Ammon's horn (tissue), 1 donor: ENCODE measurements at regions not wholly inside any gene's neighbourhood (a gene's known extent, or its start where the extent isn't known, plus 50 kb on each side); places are given as distances from the start of the nearest gene placed in this dataset.
"Not testable (repeated sequence)": the region's sequence is repeated elsewhere in the genome, so short reads cannot be mapped to it uniquely, and the experiment has no call there.

ENCODE experiments used
- DNase-seq: peaks from one replicate; pipeline ENCODE4 v3.0.0-alpha.2; 2016; ENCODE audit warnings: low spot score

- DNase-seq: no peak
Observed at GRCh38 chr10:130935897-130936550, 375.5 kb downstream of the TCERG1L start.

- DNase-seq: no peak
Observed at GRCh38 chr10:130936851-130937250, 374.7 kb downstream of the TCERG1L start.

DNA sequence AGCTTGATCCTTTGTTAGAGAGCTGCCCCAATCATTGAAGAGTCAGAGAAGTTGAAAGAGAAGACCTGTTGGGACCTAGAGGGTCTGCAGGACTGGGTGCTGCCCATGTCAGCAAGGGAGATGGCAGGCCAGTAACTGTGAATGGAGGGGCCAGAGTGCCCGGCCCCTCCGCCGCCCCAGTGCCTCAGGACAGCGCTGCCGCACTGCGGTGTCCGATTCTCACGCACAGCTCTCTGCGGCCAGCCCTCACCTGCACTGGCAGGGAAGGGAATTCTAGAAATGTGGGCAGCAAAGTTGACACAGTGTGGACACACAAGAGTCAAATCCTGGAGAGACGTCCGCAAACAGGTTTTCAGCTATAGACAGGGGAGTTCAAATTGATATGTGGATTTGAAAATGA lies 373.5 kb downstream of the TCERG1L start:
- no peak for DNase-seq

DNA sequence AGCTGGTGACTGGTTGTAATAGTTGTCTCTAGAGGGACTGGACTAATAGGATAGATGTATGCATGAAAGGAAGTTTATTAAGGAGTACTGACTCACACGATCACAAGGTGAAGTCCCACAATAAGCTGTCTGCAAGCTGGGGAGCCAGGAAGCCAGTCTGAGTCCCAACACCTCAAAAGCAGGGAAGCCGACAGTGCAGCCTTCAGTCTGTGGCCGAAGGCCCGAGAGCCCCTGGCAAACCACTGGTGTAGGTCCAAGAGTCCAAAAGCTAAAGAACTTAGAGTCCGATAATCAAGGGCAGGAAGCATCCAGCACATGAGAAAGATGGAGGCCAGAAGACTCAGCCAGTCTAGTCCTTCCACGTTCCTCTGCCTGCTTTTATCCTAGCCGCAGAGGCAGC lies 372.6 kb downstream of the TCERG1L start:
- not testable (repeated sequence) for DNase-seq

- no peak for DNase-seq
Observed at GRCh38 chr10:130941886-130942285, 369.6 kb downstream of the TCERG1L start.

GRCh38 chr10:130952086-130952485 lies 359.4 kb downstream of the TCERG1L start:
- DNase-seq: no peak

DNA sequence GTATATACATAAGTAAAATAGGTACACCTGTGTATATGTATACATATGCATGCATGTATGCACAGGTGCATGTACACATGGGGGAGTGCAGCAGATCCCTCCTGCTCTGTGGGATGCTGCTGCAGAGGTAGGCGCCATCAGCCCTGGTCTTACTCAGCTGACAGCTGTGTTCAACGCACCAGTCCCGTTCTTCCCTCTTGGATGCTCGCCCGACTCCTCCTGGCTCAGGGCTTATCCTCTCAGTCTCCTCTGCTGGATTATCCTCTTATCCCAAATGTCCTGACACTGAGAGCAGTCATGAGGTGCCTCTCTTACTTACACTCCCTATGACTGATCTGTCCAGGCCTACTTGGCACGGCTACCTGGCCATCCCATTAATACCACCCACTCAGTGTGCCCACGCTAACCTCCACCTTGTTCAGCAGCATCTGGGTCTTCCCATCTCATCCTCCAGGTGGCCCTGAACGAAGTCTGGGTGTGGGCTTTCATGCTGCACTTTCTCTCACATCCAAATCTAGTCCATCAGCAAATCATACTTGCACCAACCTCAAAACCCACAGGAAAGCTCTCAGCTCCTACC lies 357.1 kb downstream of the TCERG1L start:
- DNase-seq: no peak

DNA sequence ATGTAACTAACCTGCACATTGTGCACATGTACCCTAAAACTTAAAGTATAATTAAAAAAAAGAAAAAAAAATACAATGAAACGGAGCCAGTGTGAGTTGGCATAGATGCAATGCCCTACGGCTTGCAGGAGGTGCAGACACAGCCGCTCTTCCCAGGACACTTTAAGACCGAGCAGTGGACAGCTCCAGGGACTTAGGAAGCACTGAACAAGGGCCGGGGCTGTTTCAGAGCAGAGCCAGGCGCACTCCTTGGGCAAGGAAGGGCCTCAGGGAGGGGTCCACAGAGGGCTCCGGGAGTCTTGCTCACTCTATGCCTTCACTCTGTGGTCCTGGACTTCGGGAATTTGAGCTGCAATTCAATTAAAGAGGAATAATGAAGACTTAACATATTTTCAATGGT lies 355.3 kb downstream of the TCERG1L start:
- DNase-seq: no peak

DNA sequence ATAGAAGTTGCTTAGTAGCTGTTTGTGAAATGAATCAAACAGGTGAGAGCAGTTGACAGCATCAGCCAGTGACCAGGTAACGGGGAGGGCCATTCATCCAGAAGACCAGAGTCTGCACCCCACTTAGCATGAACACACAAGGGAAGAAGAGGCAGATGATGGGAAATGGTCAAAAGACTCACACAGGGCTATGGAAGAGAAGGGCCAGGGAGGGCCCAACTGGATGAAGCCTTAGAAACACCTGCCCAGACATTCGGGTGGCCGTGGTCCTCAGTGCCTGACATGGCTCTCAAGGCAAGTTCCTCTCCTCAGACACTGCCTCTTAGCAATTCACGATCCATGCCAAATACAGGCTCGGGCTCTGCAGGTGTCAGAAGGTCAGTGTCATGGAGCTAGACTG lies 354.1 kb downstream of the TCERG1L start:
- DNase-seq: no peak

DNA sequence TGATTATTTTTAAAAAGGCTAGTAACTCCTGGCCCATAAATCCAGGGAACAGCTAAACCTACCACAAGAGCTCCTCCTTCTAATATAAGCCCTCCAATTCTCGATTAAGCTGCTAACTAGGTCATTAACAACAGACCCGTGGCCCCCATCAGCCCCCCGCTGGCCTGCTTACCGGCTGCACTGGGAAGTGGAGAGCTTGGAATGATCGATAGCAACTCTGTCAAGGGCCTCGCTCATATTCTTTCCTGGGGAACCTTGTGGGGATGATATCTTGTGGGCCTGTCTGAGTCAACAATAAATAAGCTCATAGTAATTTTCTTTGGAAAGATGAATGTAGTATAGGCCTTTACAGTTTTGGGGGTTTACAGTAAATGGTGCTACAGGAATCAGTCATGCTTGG lies 353.5 kb downstream of the TCERG1L start:
- no peak for DNase-seq

DNA sequence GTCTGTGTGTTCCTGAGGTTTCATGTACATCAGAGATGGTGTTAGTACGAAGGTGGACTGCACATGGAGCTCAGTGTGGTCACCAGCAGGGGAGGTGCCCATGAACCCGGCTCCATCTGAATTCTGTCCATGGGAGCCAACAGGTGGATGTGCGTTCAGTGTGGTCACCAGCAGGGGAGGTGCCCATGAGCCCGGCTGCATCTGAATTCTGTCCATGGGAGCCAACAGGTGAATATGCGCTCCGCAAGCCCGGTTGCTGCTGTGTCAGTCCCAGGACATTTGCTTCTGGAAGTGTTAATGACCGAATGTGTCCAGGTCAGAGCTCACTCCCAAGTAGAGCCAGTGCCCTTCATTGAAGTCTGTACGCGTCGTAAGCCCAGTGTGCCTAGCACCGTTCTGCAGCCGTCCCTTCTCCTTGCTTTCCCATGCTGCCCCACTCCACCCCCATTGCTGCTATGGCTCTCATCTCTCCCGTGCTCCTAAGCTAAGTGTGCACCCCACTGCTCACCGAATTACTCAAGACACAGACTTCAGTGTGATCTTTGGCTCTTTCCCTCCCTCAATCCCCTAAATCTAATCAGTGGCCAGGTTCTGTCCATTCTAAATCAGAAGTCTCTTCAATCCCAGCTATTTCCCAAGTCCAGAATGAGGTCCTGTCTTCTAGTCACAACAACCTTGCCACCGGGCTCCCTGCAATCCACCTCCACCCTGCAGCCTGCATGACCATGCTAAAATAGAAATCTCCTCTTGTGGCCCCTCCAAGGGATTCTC lies 352.4 kb downstream of the TCERG1L start:
- DNase-seq: no peak

DNA sequence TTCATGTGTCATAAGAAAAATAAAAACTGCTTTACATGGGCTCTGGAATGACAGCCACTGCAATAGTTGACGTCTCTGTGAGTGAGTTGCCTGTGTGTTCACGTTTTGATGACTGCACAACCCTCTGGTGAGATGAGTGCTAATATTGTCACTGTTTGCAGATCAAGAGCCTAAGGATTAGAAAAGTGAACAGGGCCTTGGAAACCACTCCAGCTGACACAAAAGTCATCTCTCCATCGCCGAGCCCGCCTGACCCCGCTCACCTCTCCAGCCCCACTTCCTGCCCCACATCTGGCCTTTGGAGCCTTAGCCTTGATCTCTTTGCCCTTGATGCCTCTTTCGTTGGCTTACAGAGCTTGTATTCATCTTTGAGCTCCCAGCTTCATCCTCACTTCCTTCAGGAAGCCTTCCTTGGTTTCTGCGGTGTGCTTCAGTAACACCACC lies 351.7 kb downstream of the TCERG1L start:
- no peak for DNase-seq

GRCh38 chr10:130960531-130960930 lies 351.0 kb downstream of the TCERG1L start:
- no peak for DNase-seq

DNA sequence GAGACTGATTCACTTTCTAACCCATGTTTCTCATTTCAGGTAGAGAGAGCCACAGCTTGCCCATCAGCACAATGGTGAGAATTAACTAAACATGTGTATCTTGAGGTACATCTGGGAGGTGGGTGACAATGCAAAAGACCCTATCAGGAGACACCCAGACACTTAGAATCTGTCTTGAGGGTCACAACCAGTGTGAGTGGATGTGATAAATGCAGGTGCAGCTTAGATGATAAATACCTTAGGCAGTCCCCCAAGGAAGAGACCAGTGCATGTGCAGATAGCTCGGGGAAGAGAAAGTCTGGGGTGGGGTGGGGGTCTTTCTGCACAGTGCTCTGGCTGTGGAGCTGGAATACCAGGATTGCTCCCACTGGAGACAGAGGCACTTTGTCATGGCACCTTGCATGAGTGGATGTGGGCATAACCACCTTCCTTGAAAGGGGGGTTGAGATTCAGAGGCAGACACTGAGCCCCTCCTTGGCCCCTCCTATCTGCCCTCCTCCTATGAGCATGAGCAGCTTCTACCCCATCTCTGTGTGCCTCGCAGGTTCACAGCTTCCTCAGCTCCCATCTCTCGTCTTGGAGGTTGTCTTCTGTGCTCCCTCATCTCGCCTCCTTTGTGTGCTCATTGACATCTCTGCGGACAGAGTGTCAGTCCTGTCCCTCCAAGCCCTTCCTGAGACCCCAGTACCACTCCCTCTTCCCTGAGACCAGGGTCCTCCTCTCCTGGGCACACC lies 349.8 kb downstream of the TCERG1L start:
- DNase-seq: no peak

GRCh38 chr10:130962240-130963051 lies 349.1 kb downstream of the TCERG1L start:
- DNase-seq: no peak

GRCh38 chr10:130963052-130963393 lies 348.5 kb downstream of the TCERG1L start:
- no peak for DNase-seq

GRCh38 chr10:130963786-130964522 lies 347.6 kb downstream of the TCERG1L start:
- no peak for DNase-seq

DNA sequence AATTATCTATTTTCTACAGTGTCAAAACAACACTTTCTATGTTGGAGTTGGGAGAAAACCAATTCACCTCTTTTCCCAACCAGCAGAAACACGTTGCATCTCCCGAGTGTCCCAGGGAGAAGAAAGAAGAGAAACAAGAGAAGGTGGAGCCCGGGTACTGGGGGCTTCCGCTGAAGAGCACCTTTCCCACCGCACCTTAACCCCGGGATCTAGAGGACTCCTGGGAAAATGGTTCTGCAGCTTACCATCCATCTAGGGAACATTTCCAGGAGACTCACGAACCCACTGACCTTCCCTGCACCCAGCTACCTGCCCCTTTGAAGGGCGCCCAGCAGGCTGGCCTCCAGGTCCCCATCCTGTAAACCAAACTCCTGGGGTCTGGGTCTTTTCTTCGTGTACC lies 346.8 kb downstream of the TCERG1L start:
- no peak for DNase-seq

DNA sequence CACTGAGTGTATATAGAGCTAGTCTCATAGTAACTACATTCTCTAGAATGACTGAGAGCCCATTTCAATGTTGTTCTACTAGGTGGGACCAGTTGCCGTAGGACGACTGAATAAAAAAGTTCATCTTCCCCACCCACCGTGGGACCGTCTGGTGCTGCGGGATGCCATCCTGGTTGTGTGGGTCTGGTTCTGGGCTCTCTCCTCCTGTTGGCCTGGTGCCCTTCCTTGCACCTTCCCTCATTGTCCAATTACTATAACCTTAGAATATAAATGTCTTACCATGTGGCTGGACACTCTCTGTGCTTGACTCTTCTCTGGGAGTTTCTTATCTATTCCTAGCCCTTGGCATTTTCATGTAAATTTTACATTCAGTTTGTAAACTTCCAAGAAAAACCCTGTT lies 344.4 kb downstream of the TCERG1L start:
- no peak for DNase-seq

DNA sequence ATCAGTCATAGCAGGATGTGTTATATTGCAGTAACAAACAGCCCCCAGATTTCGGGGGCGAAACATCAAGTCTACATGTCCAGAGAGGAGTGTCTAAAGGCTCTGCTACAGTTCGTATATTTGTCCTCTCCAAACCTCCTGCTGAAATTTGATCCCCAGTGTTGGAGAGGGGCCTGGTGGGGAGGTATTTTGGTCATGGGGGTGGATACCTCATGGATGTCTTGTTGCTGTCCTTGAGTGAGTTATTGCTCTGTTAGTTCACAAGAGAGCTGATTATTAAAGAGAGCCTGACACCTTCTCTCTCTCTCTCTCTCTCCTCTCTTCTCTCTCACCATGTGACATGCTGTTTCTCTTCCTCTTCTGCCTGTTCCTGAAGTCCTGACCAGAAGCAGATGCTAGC lies 343.7 kb downstream of the TCERG1L start:
- peak; percentile 48 for DNase-seq

DNA sequence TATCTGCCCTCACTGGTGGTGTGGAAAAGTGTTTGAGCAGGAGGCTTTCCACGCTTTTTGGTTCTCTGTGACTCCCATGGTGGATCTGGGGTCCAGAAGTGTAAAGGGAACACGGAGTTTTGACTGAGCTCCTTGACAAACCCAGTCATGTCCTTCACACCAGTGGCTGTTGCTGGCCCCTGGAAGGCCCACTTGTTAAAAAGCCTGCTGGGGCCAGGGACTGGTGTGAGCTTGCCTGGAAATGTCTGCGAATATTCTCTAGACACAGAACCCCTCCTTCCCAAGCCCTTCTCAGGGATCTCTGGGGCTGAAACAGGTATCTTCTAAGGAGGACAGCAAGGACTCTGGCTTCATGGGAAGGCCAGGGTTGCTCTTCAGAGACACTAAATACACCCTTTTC lies 343.0 kb downstream of the TCERG1L start:
- DNase-seq: no peak
